ENCODE measurements at regions not wholly inside any gene's neighbourhood (a gene's known extent, or its start where the extent isn't known, plus 50 kb on each side); places are given as distances from the start of the nearest gene placed in this dataset.

- TF ChIP-seq, protein P1, sequence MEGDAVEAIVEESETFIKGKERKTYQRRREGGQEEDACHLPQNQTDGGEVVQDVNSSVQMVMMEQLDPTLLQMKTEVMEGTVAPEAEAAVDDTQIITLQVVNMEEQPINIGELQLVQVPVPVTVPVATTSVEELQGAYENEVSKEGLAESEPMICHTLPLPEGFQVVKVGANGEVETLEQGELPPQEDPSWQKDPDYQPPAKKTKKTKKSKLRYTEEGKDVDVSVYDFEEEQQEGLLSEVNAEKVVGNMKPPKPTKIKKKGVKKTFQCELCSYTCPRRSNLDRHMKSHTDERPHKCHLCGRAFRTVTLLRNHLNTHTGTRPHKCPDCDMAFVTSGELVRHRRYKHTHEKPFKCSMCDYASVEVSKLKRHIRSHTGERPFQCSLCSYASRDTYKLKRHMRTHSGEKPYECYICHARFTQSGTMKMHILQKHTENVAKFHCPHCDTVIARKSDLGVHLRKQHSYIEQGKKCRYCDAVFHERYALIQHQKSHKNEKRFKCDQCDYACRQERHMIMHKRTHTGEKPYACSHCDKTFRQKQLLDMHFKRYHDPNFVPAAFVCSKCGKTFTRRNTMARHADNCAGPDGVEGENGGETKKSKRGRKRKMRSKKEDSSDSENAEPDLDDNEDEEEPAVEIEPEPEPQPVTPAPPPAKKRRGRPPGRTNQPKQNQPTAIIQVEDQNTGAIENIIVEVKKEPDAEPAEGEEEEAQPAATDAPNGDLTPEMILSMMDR (IDR thresholded peaks at IDR 0.05) = no peak
- TF ChIP-seq EZH2 (IDR thresholded peaks at IDR 0.05; ENCODE audit: borderline replicate concordance, insufficient read depth, low read depth, low read length, poor library complexity, severe bottlenecking) = no peak
These were observed 300.3 kb downstream of the FZD1 start for GRCh38 chr7:91564541-91564940.
